Progenitor cell of endocrine pancreas (in vitro differentiated cells): ENCODE measurements at regions not wholly inside any gene's neighbourhood (a gene's known extent, or its start where the extent isn't known, plus 50 kb on each side); places are given as distances from the start of the nearest gene placed in this dataset.
"Not testable (repeated sequence)": the region's sequence is repeated elsewhere in the genome, so short reads cannot be mapped to it uniquely, and the experiment has no call there.

Experiments
- DNase-seq: peaks from one replicate; pipeline ENCODE4 v3.0.0; 2021; ENCODE audit warnings: low spot score; ENCODE audit not compliant: unreplicated experiment
- H3K27ac Mint-ChIP-seq: 2 replicates; pipeline ENCODE4 v1.8.0; 2021; ENCODE audit warnings: mild to moderate bottlenecking, moderate library complexity, mixed read lengths
- H3K27me3 Mint-ChIP-seq: 2 replicates; pipeline ENCODE4 v1.8.0; 2021; ENCODE audit warnings: mixed read lengths
- H3K36me3 Mint-ChIP-seq: 2 replicates; pipeline ENCODE4 v1.8.0; 2022; ENCODE audit warnings: mixed read lengths; ENCODE audit not compliant: insufficient read depth
- H3K4me1 Mint-ChIP-seq: 2 replicates; pipeline ENCODE4 v1.8.0; 2021; ENCODE audit warnings: low read depth, mixed read lengths
- H3K4me3 Mint-ChIP-seq: 2 replicates; pipeline ENCODE4 v1.8.0; 2021; ENCODE audit warnings: low read depth, mild to moderate bottlenecking, moderate library complexity, mixed read lengths
- H3K9me3 Mint-ChIP-seq: 2 replicates; pipeline ENCODE4 v1.8.0; 2021; ENCODE audit warnings: low read depth, mixed read lengths

GRCh38 chr14:19242529-19242928, 191.6 kb downstream of the POTEG start:
- not testable (repeated sequence) for H3K9me3 Mint-ChIP-seq, DNase-seq, H3K36me3 Mint-ChIP-seq, H3K4me1 Mint-ChIP-seq, H3K27me3 Mint-ChIP-seq, H3K4me3 Mint-ChIP-seq, H3K27ac Mint-ChIP-seq

- H3K4me1 Mint-ChIP-seq, H3K27ac Mint-ChIP-seq, DNase-seq, H3K36me3 Mint-ChIP-seq, H3K4me3 Mint-ChIP-seq, H3K9me3 Mint-ChIP-seq, H3K27me3 Mint-ChIP-seq: not testable (repeated sequence)
Measured at GRCh38 chr14:19266908-19267307, 167.2 kb downstream of the POTEG start.

- not testable (repeated sequence) for H3K27ac Mint-ChIP-seq, H3K27me3 Mint-ChIP-seq, H3K4me1 Mint-ChIP-seq, H3K4me3 Mint-ChIP-seq, DNase-seq, H3K36me3 Mint-ChIP-seq, H3K9me3 Mint-ChIP-seq
Measured at GRCh38 chr14:19267636-19268035, 166.5 kb downstream of the POTEG start.

DNA sequence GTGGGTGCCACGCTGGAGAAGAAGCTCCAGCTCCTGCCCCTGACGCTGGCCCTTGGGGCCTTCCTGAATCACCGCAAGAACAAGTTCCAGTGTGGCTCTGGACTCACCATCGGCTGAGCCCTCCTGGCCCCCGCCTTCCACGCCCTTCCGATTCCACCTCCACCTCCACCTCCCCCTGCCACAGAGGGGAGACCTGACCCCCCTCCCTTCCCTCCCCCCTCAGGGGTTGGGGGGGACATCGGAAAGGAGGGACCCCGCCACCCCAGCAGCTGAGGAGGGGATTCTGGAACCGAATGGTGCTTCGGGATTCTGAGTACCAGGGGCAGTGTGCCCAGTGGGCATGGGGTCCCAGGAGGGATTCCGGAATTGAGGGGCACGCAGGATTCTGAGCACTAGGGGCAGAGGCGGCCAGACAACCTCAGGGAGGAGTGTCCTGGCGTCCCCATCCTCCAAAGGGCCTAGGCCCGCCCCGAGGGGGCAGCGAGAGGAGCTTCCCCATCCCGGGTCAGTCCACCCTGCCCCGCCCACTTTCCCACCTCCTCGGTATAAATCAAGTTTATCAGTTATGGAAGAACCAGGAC, 166.0 kb downstream of the POTEG start:
- not testable (repeated sequence) for H3K27me3 Mint-ChIP-seq, H3K27ac Mint-ChIP-seq, H3K4me3 Mint-ChIP-seq, H3K4me1 Mint-ChIP-seq, H3K9me3 Mint-ChIP-seq, H3K36me3 Mint-ChIP-seq, DNase-seq

- H3K36me3 Mint-ChIP-seq, H3K9me3 Mint-ChIP-seq, H3K4me1 Mint-ChIP-seq, H3K27ac Mint-ChIP-seq, DNase-seq, H3K4me3 Mint-ChIP-seq, H3K27me3 Mint-ChIP-seq: not testable (repeated sequence)
Measured at GRCh38 chr14:19272235-19272634, 161.9 kb downstream of the POTEG start.

DNA sequence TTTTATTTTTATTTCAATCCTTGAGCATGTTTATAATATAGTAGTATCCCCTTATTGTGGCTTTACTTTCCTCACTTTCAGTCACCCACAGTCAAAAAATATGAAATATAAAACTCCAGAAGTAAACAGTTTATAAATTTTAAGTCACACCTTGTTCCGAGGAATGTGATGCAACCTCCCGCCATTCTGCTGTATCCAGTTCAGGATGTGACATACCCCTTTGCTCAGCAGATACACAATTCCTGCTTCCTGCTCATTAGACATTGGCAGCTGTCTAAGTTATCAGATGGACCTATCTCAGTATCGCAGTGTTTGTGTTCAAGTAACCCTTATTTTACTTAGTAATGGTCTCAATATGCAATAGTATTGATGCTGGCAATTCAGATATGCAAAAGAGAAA, 144.5 kb downstream of the POTEG start:
- not testable (repeated sequence) for H3K4me1 Mint-ChIP-seq, H3K9me3 Mint-ChIP-seq, H3K27ac Mint-ChIP-seq, H3K27me3 Mint-ChIP-seq, DNase-seq, H3K4me3 Mint-ChIP-seq, H3K36me3 Mint-ChIP-seq

DNA sequence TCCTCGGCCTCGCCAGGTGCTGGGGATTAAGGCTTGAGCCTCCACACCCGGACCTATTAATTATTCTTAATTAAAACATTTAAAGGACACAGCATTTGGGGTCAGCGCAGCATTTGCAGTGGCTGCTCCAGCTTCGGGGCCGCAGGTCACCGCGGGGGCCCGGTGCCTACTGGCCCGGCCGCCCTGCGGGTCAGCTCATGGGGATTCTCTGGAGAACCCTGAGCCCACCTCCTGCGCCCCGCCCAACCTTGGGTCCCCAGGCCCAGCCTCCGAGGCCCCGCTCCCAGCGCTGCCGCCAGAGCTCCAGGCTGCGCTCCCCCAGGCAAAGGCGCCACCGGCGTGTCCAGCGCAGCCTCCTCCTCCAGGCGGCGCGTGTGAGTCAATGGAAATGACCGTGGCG, 133.9 kb downstream of the POTEG start:
- H3K27ac Mint-ChIP-seq, H3K27me3 Mint-ChIP-seq, H3K4me3 Mint-ChIP-seq, H3K4me1 Mint-ChIP-seq, H3K36me3 Mint-ChIP-seq, H3K9me3 Mint-ChIP-seq, DNase-seq: not testable (repeated sequence)

GRCh38 chr14:19300838-19301237, 133.3 kb downstream of the POTEG start:
- not testable (repeated sequence) for H3K4me3 Mint-ChIP-seq

DNA sequence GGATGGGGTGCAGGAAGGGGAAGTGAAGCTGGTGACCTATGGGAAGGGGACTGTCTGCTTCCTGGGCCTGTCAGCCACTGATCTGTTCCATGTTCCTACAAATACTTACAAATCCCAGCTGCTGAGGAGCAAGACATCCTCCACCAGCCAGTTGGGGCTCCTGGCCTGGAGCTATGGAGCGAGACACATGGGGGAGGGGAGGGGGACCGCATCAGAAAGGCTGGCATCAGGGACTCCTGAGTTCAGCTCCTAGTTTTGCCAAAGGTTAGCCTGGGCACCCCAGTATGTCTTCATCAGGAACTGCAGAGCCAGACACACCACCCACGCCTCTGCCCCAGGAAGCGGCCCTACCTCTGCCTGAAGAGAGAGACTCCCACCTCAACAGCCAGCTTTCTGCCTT, 130.3 kb downstream of the POTEG start:
- H3K9me3 Mint-ChIP-seq, H3K27me3 Mint-ChIP-seq, H3K4me1 Mint-ChIP-seq, DNase-seq, H3K4me3 Mint-ChIP-seq, H3K36me3 Mint-ChIP-seq, H3K27ac Mint-ChIP-seq: not testable (repeated sequence)

More at GRCh38 chr14:19300838-19301237, 133.3 kb downstream of the POTEG start:
- DNase-seq, H3K4me1 Mint-ChIP-seq, H3K9me3 Mint-ChIP-seq, H3K27me3 Mint-ChIP-seq, H3K36me3 Mint-ChIP-seq, H3K27ac Mint-ChIP-seq: not testable (repeated sequence)

- not testable (repeated sequence) for H3K9me3 Mint-ChIP-seq, H3K4me3 Mint-ChIP-seq, H3K27ac Mint-ChIP-seq, H3K27me3 Mint-ChIP-seq, H3K4me1 Mint-ChIP-seq, H3K36me3 Mint-ChIP-seq, DNase-seq
Measured at GRCh38 chr14:19304442-19304841, 129.7 kb downstream of the POTEG start.

GRCh38 chr14:19304918-19305317, 129.2 kb downstream of the POTEG start:
- DNase-seq, H3K27ac Mint-ChIP-seq, H3K4me3 Mint-ChIP-seq, H3K9me3 Mint-ChIP-seq, H3K27me3 Mint-ChIP-seq, H3K36me3 Mint-ChIP-seq, H3K4me1 Mint-ChIP-seq: not testable (repeated sequence)

GRCh38 chr14:19305776-19306175, 128.4 kb downstream of the POTEG start:
- not testable (repeated sequence) for H3K4me3 Mint-ChIP-seq, H3K4me1 Mint-ChIP-seq, H3K27me3 Mint-ChIP-seq, H3K36me3 Mint-ChIP-seq, H3K9me3 Mint-ChIP-seq, H3K27ac Mint-ChIP-seq, DNase-seq

DNA sequence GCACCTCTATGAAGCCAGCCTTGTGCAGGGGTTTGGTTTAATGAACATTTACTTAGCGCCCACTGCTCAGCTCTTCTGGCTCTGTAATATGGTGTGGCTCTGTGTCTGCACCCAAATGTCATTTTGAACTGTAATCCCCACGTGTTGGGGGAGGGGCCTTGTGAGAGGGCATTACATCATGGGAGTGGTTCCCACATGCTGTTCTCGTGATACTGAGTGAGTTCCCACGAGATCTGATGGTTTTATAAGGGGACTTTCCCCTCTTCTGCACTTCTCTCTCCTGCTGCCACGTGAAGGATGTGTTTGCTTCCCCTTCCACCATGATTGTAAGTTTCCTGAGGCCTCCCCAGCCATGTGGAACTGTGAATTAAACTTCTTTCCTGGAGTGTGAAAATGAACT, 127.7 kb downstream of the POTEG start:
- H3K27ac Mint-ChIP-seq, H3K4me3 Mint-ChIP-seq, DNase-seq, H3K27me3 Mint-ChIP-seq, H3K9me3 Mint-ChIP-seq, H3K4me1 Mint-ChIP-seq, H3K36me3 Mint-ChIP-seq: not testable (repeated sequence)

DNA sequence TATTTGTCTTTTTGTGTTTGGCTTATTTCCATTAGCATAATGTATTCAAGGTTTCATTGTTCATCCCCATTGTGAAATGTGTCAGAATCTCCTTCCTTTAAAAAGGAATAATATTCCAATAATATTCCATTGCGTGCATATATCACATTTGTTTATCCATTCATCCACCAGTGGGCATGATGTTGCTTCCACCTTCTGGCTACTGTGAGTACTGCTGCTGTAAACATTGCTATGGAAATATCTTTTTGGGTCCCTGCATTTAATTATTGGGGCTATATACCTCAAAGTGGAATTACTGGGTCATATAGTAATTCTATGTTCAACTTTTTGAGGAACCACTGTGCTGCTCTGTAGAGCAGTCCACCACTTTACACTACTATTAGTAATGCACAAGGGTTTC, 123.1 kb downstream of the POTEG start:
- not testable (repeated sequence) for H3K9me3 Mint-ChIP-seq, H3K27me3 Mint-ChIP-seq, H3K36me3 Mint-ChIP-seq, H3K27ac Mint-ChIP-seq, H3K4me3 Mint-ChIP-seq, DNase-seq, H3K4me1 Mint-ChIP-seq
